ENCODE measurements at regions not wholly inside any gene's neighbourhood (a gene's known extent, or its start where the extent isn't known, plus 50 kb on each side); places are given as distances from the start of the nearest gene placed in this dataset.

- TF ChIP-seq CTCF (IDR thresholded peaks at IDR 0.05): no peak
- no peak for TF ChIP-seq POLR2A (IDR thresholded peaks at IDR 0.05)
- TF ChIP-seq EP300 (IDR thresholded peaks at IDR 0.05): no peak
- TF ChIP-seq POLR2AphosphoS5 (IDR thresholded peaks at IDR 0.05): no peak
Observed at GRCh38 chr7:9242636-9243035, 809.2 kb downstream of the NXPH1 start.
